ENCODE measurements at regions not wholly inside any gene's neighbourhood (a gene's known extent, or its start where the extent isn't known, plus 50 kb on each side); places are given as distances from the start of the nearest gene placed in this dataset.

DNA sequence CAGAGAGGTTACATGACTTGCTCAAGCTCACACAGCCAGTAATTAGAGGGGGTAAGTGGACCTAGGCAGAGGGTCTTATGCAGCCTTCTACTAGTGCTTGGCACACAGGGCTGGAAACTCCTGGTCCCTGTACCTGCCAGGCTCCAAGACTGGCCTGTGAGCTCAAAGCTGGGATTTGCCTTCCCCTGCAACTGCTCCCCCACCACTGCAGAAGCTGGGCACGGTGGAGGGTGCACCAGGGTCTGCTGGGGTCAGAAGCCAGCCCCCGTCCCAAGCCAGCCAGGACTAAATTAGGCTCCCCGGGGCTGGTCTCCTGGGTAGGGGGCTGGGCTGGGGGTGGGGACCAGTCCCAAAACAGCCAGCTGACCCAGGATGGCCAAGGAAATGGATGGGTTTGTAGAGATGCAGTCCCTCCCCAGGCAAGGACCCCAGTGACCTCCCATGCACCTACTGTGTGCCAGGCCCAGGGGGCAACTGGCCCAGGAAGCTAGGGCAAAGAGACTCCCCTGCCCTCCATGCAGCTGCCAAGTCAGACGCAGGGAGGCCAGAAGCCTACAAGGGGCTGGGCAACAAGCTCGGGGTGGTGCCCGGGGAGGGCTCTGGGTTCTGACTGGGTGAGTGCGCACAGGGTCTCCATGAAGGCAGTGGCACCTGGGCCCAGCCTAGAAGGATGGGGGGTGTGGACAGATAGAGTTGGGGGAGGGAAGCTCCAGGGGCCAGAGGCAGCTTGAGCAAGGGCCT, 51.8 kb upstream of the LINGO1 start:
- H3K4me1 ChIP-seq (ENCODE audit: control insufficient read depth in 2 of 3, insufficient read depth in 2 of 3, low read depth in 1 of 3, low read length in 3 of 3): no peaks in the 10 kb centered on the region
- H3K27me3 ChIP-seq (ENCODE audit: control insufficient read depth, insufficient read depth, low read length): no peaks in the 10 kb centered on the region
- FAIRE-seq (no peak), DNase-seq (no peak)
- H3K9me3 ChIP-seq (ENCODE audit: control insufficient read depth in 2 of 3, insufficient read depth in 1 of 3, low read length in 3 of 3): no peaks in the 10 kb centered on the region
- no peak overlapping the region for H3K27ac ChIP-seq (ENCODE audit: low read depth in 2 of 2, low read length in 2 of 2)
- no peaks in the 10 kb centered on the region for H3K36me3 ChIP-seq (ENCODE audit: control insufficient read depth in 2 of 3, insufficient read depth in 3 of 3, low read length in 3 of 3)
- no peak overlapping the region for H3K4me3 ChIP-seq (ENCODE audit: low read length in 3 of 3)
- H3K9ac ChIP-seq (ENCODE audit: low read length in 3 of 3): no peak overlapping the region
- no peak for TF ChIP-seq CTCF (IDR thresholded peaks at IDR 0.05; ENCODE audit: borderline replicate concordance, extremely low read depth, insufficient read depth)
- intact Hi-C loops (cut with DNase I): no loop called here

DNA sequence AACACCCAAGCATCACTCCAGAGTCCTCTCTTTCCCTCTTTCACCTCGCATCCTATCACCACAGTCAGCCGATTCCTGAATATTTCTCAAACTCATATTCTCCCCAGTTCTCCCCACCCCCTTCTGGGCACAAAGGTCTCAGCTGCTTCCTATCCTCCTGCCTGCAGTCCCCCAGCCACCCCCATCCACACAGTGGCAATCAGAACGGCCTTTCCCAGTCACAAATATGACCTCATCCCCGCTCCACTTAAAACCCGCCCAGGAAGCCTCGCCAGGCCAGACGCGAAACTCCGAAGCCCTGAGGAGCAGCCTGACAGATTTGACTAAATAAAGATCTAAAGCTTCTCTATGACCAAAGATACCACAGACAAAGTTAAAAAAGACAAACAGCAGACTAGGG, 49.9 kb upstream of the LINGO1 start:
- H3K36me3 ChIP-seq (ENCODE audit: control insufficient read depth in 2 of 3, insufficient read depth in 3 of 3, low read length in 3 of 3): no peaks in the 10 kb centered on the region
- FAIRE-seq (no peak), DNase-seq (no peak)
- no peak for TF ChIP-seq CTCF (IDR thresholded peaks at IDR 0.05; ENCODE audit: borderline replicate concordance, extremely low read depth, insufficient read depth)
- no peaks in the 10 kb centered on the region for H3K27me3 ChIP-seq (ENCODE audit: control insufficient read depth, insufficient read depth, low read length)
- H3K9ac ChIP-seq (ENCODE audit: low read length in 3 of 3): no peak overlapping the region
- no peaks in the 10 kb centered on the region for H3K9me3 ChIP-seq (ENCODE audit: control insufficient read depth in 2 of 3, insufficient read depth in 1 of 3, low read length in 3 of 3)
- H3K4me1 ChIP-seq (ENCODE audit: control insufficient read depth in 2 of 3, insufficient read depth in 2 of 3, low read depth in 1 of 3, low read length in 3 of 3): no peaks in the 10 kb centered on the region
- no peak overlapping the region for H3K4me3 ChIP-seq (ENCODE audit: low read length in 3 of 3)
- intact Hi-C loops (cut with DNase I): no loop called here
- H3K27ac ChIP-seq (ENCODE audit: low read depth in 2 of 2, low read length in 2 of 2): no peak overlapping the region

Data from kidney (tissue), 13 donors.